ENCODE measurements at regions not wholly inside any gene's neighbourhood (a gene's known extent, or its start where the extent isn't known, plus 50 kb on each side); places are given as distances from the start of the nearest gene placed in this dataset.
"Not testable (repeated sequence)": the region's sequence is repeated elsewhere in the genome, so short reads cannot be mapped to it uniquely, and the experiment has no call there.

- DNase-seq, result not testable (repeated sequence)
Observed at GRCh38 chr5:20765074-20765473, 777.1 kb upstream of the CDH18 start.

GRCh38 chr5:20759459-20759858 lies 771.5 kb upstream of the CDH18 start:
- DNase-seq, result not testable (repeated sequence)

- not testable (repeated sequence) for DNase-seq
Observed at GRCh38 chr5:20752179-20752578, 764.2 kb upstream of the CDH18 start.

- DNase-seq, result not testable (repeated sequence)
Observed at GRCh38 chr5:20735715-20736114, 747.7 kb upstream of the CDH18 start.

GRCh38 chr5:20732223-20732622 lies 744.2 kb upstream of the CDH18 start:
- DNase-seq, result not testable (repeated sequence)

GRCh38 chr5:20721286-20721685 lies 733.3 kb upstream of the CDH18 start:
- not testable (repeated sequence) for DNase-seq

- not testable (repeated sequence) for DNase-seq
Observed at GRCh38 chr5:20711520-20712155, 723.6 kb upstream of the CDH18 start.

- not testable (repeated sequence) for DNase-seq
Observed at GRCh38 chr5:20707634-20708033, 719.6 kb upstream of the CDH18 start.

- DNase-seq, result no peak
Observed at GRCh38 chr5:20694121-20694520, 706.1 kb upstream of the CDH18 start.

- DNase-seq, result no peak
Observed at GRCh38 chr5:20692913-20693312, 704.9 kb upstream of the CDH18 start.

GRCh38 chr5:20683241-20683940 lies 695.4 kb upstream of the CDH18 start:
- DNase-seq, result no peak

GRCh38 chr5:20680718-20681302 lies 692.8 kb upstream of the CDH18 start:
- no peak for DNase-seq

- DNase-seq, result no peak
Observed at GRCh38 chr5:20678814-20679298, 690.9 kb upstream of the CDH18 start.

GRCh38 chr5:20678386-20678785 lies 690.4 kb upstream of the CDH18 start:
- no peak for DNase-seq

- no peak for DNase-seq
Observed at GRCh38 chr5:20660588-20660987, 672.6 kb upstream of the CDH18 start.

GRCh38 chr5:20656262-20656661 lies 668.3 kb upstream of the CDH18 start:
- no peak for DNase-seq

GRCh38 chr5:20655211-20655610 lies 667.2 kb upstream of the CDH18 start:
- DNase-seq, result no peak

- DNase-seq, result no peak
Observed at GRCh38 chr5:20654746-20655145, 666.7 kb upstream of the CDH18 start.

- DNase-seq, result no peak
Observed at GRCh38 chr5:20654033-20654432, 666.0 kb upstream of the CDH18 start.

GRCh38 chr5:20649966-20650365 lies 662.0 kb upstream of the CDH18 start:
- DNase-seq, result no peak

GRCh38 chr5:20648981-20649380 lies 661.0 kb upstream of the CDH18 start:
- DNase-seq, result no peak

- DNase-seq, result no peak
Observed at GRCh38 chr5:20636686-20637085, 648.7 kb upstream of the CDH18 start.

- no peak for DNase-seq
Observed at GRCh38 chr5:20619591-20619990, 631.6 kb upstream of the CDH18 start.

- DNase-seq, result no peak
Observed at GRCh38 chr5:20618340-20618739, 630.3 kb upstream of the CDH18 start.

Data from NCI-H1092 (cell line).